Transverse colon (tissue), 4 donors: ENCODE measurements at regions not wholly inside any gene's neighbourhood (a gene's known extent, or its start where the extent isn't known, plus 50 kb on each side); places are given as distances from the start of the nearest gene placed in this dataset.
"Not testable (repeated sequence)": the region's sequence is repeated elsewhere in the genome, so short reads cannot be mapped to it uniquely, and the experiment has no call there.

Experiments used
- DNase-seq: peaks from one replicate; pipeline ENCODE4 v3.0.0-alpha.2; 2019
- H3K27ac ChIP-seq, 4 donors: fragments of 200-600 bp; sonication (generic); 2 replicates each; pipeline ENCODE4 v1.5.1; 2016 to 2018; ENCODE audit warnings: inconsistent platforms in 4 of 4
- H3K27me3 ChIP-seq: fragments of 200-600 bp; sonication (generic); 2 replicates; pipeline ENCODE4 v1.5.1; 2017; ENCODE audit warnings: inconsistent platforms
- H3K36me3 ChIP-seq, 4 donors: fragments of 200-600 bp; sonication (generic); 2 replicates each; pipeline ENCODE4 v1.5.1; 2017 to 2019; ENCODE audit warnings: inconsistent platforms in 4 of 4
- H3K4me1 ChIP-seq, 4 donors: fragments of 200-600 bp; sonication (generic); 2 replicates each; pipeline ENCODE4 v1.5.1; 2017 to 2020; ENCODE audit warnings: inconsistent platforms in 4 of 4
- H3K4me3 ChIP-seq, 4 donors: fragments of 200-600 bp; sonication (generic); 1 replicate in 1 of 4; 2 replicates in 3 of 4; pipeline versions ENCODE4 v1.5.1 to v1.6.1; 2017 to 2019; ENCODE audit warnings: inconsistent platforms in 4 of 4
- H3K9me3 ChIP-seq, 2 donors: fragments of 200-600 bp; sonication (generic); 2 replicates each; pipeline ENCODE4 v1.5.1; 2017 to 2019; ENCODE audit warnings: inconsistent platforms in 2 of 2
- EP300 ChIP-seq: sonication (generic); formaldehyde crosslinking; IDR thresholded peaks from one replicate; pipeline ENCODE4 v1.6.1; 2017; ENCODE audit warnings: antibody characterized with exemption, low read depth
- POLR2A ChIP-seq: fragments of 450-650 bp; IDR thresholded peaks from one replicate; pipeline ENCODE4 v1.6.1; 2016; ENCODE audit warnings: antibody characterized with exemption, mild to moderate bottlenecking, moderate library complexity
- POLR2AphosphoS5 ChIP-seq, 3 donors: sonication (generic); formaldehyde crosslinking; IDR thresholded peaks; one replicate each; pipeline ENCODE4 v1.6.1; 2016; ENCODE audit warnings: antibody characterized with exemption in 3 of 3
- whole genome bisulfite sequencing, 2 donors: methylation state at CpG; one replicate each; pipeline ENCODE4 v1.1.5; 2018; ENCODE audit warnings: low coverage in 1 of 2; 5-methylcytosine and 5-hydroxymethylcytosine counted together
- in situ Hi-C, 4 donors: fragments of 200-750 bp; cut with MboI; loops; one replicate each; pipeline versions ENCODE4 v1.15.0 to v1.15.1; 2017; ENCODE audit warnings: low sequenced_read_pairs in 3 of 4, low pct_ligation_motif_present in 1 of 4, low pct_unique_long_range_greater_than_20kb in 1 of 4
- intact Hi-C: fragments of 100-400 bp; cut with DNase I; formaldehyde crosslinking; loops from one replicate; pipeline ENCODE4 v1.15.1; 2023; ENCODE audit warnings: low total_unique reads
- TF ChIP-seq, protein P1 (sequence below), 5 experiments: fragments of 200-600 bp in 3 of 5; fragments of 450-650 bp in 2 of 5; sonication (generic) in 3 of 5; IDR thresholded peaks; 1 replicate in 2 of 5; 2 replicates in 3 of 5; pipeline ENCODE4 v1.5.1; 2016 to 2017; ENCODE audit warnings: antibody characterized with exemption in 5 of 5, inconsistent platforms in 3 of 5, mild to moderate bottlenecking in 2 of 5, moderate library complexity in 1 of 5

- Histone ChIP-seq H3K9me3 (no peaks in the 10 kb centered on the region), H3K4me1 (peaks cover 0 to 7% (median 0%) of the 10 kb centered on the region in 4 donors), H3K4me3 (no peak overlapping the region), H3K27me3 (no peaks in the 10 kb centered on the region), H3K27ac (no peak overlapping the region), H3K36me3 (no peaks in the 10 kb centered on the region)
- 82 to 83% methylated on average over 3 to 8 of the region's 8 CpGs for WGBS, 2 donors
- intact Hi-C loops (no loop called here), in situ Hi-C loops (no loop called here)
- TF ChIP-seq POLR2AphosphoS5 (IDR thresholded peaks at IDR 0.05) = no peak
- TF ChIP-seq, protein P1, sequence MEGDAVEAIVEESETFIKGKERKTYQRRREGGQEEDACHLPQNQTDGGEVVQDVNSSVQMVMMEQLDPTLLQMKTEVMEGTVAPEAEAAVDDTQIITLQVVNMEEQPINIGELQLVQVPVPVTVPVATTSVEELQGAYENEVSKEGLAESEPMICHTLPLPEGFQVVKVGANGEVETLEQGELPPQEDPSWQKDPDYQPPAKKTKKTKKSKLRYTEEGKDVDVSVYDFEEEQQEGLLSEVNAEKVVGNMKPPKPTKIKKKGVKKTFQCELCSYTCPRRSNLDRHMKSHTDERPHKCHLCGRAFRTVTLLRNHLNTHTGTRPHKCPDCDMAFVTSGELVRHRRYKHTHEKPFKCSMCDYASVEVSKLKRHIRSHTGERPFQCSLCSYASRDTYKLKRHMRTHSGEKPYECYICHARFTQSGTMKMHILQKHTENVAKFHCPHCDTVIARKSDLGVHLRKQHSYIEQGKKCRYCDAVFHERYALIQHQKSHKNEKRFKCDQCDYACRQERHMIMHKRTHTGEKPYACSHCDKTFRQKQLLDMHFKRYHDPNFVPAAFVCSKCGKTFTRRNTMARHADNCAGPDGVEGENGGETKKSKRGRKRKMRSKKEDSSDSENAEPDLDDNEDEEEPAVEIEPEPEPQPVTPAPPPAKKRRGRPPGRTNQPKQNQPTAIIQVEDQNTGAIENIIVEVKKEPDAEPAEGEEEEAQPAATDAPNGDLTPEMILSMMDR (IDR thresholded peaks at IDR 0.05) = no peak
- DNase-seq = no peak
Measured at GRCh38 chr2:12487253-12488004, 229.3 kb upstream of the TRIB2 start.

DNA sequence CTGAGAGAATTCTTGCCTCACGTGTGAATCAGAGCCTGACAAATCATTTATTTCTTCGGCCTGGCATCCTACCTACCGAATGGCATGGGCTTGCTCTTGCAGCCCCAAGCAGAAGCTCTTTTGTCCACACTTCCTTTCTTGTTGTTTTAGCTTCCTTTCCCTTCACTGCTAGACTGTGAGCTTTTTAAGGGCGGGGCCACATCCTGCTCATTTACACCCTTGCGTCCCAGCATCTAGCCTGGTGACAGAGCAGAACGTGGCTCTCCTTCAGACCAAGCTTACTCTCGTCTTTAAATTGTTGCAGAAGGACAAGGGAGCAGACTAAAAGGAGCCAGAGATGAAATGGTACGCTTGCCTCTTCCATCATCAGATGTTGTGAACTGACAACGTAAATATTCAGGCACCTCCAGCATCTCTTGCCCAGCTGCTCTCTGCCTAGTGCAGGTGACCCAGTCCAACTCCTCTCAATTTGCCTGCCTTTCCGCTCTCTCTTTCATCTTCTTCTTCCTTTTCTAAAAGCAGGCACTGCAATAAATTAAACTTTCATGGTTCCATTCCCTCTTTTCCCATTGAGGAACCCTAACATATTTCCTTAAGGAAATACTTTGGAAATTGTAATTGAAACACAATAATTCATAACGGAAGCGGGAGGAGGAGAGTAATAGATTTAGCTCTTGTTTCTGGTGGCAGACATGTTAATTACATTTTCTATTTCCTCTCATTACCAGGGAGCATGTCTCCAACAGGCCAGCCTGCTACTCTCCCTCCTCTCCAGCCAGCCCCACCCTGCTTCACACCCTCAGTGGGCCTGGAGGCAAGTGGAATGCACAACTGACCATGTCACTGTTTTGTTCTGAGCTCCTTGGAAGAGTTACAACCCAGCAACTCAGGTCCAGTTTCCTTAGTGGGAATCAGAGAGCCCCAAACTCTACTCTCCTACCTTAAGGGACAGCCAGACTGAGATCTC lies 228.1 kb upstream of the TRIB2 start:
- Histone ChIP-seq H3K9me3 (no peaks in the 10 kb centered on the region), H3K4me1 (peaks cover 0 to 7% (median 0%) of the 10 kb centered on the region in 4 donors), H3K27ac (no peak overlapping the region), H3K27me3 (no peaks in the 10 kb centered on the region), H3K36me3 (no peaks in the 10 kb centered on the region), H3K4me3 (no peak overlapping the region)
- 65 to 68% methylated on average over 6 to 12 of the region's 12 CpGs for WGBS, 2 donors
- intact Hi-C loops = no loop called here
- TF ChIP-seq POLR2AphosphoS5 (IDR thresholded peaks at IDR 0.05) = no peak
- TF ChIP-seq POLR2A = no peak
- TF ChIP-seq, protein P1 (IDR thresholded peaks at IDR 0.05) = no peak
- TF ChIP-seq EP300 = no peak
- no peak for DNase-seq
- in situ Hi-C loops = no loop called here

DNA sequence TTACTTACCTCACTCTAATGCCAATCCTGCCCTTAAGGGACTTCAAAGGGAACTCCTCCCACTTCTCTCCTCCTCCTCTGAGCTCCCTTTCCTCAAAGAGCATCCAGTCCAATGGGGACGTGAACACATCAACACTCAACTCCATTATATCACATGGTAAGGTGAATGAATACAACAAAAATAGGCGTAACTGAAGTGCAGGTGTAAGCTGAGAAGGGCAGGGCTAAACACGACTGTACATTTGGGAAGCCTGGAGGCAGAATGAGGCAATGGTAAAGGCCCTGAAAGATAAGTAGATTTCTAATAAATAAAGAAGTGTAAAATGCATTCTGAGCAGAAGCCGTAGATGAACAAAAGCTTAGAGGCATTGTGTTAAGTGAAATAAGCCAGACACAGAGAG lies 226.1 kb upstream of the TRIB2 start:
- Histone ChIP-seq H3K4me1 (peaks cover 0 to 7% (median 0%) of the 10 kb centered on the region in 4 donors), H3K27ac (no peak overlapping the region), H3K27me3 (no peaks in the 10 kb centered on the region), H3K9me3 (no peaks in the 10 kb centered on the region), H3K4me3 (no peak overlapping the region), H3K36me3 (no peaks in the 10 kb centered on the region)
- 88 to 90% methylated on average over 4 of the region's 4 CpGs for WGBS, 2 donors
- intact Hi-C loops = no loop called here
- in situ Hi-C loops = no loop called here
- no peak for DNase-seq
- no peak for TF ChIP-seq POLR2AphosphoS5 (IDR thresholded peaks at IDR 0.05)
- no peak for TF ChIP-seq EP300
- TF ChIP-seq, protein P1 (IDR thresholded peaks at IDR 0.05) = no peak
- TF ChIP-seq POLR2A = no peak

DNA sequence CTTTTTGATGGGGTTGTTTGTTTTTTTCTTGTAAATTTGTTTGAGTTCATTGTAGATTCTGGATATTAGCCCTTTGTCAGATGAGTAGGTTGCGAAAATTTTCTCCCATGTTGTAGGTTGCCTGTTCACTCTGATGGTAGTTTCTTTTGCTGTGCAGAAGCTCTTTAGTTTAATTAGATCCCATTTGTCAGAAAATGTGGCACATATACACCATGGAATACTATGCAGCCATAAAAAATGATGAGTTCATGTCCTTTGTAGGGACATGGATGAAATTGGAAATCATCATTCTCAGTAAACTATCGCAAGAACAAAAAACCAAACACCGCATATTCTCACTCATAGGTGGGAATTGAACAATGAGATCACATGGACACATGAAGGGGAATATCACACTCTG lies 224.4 kb upstream of the TRIB2 start:
- H3K4me1 ChIP-seq, H3K9me3 ChIP-seq, H3K4me3 ChIP-seq, DNase-seq, intact Hi-C loops, H3K27ac ChIP-seq, H3K27me3 ChIP-seq, H3K36me3 ChIP-seq, in situ Hi-C loops: not testable (repeated sequence)
- WGBS, 2 donors = 100% methylated on average over 2 of the region's 3 CpGs; no CpG with 5 or more reads in 1 of the 2 donors
